Stimulated activated CD4-positive, alpha-beta T cell treated with anti-CD3 and anti-CD28 coated beads, Interleukin-2, amount 100 ng/mL, for 48 hours (primary cell): ENCODE measurements at regions not wholly inside any gene's neighbourhood (a gene's known extent, or its start where the extent isn't known, plus 50 kb on each side); places are given as distances from the start of the nearest gene placed in this dataset.

ENCODE experiments used
- DNase-seq, 2 donors: peaks; one replicate each; pipeline ENCODE4 v3.0.0-alpha.2; 2020

GRCh38 chr2:193776988-193777387 lies 1582.3 kb upstream of the TMEFF2 start:
- DNase-seq = no peak

- DNase-seq = no peak
These were observed 1579.4 kb upstream of the TMEFF2 start for GRCh38 chr2:193774166-193774565.

- no peak for DNase-seq
These were observed 1556.6 kb upstream of the TMEFF2 start for GRCh38 chr2:193751299-193751698.

GRCh38 chr2:193749485-193749884 lies 1554.8 kb upstream of the TMEFF2 start:
- DNase-seq = no peak

GRCh38 chr2:193743089-193743488 lies 1548.4 kb upstream of the TMEFF2 start:
- no peak for DNase-seq

GRCh38 chr2:193738892-193739291 lies 1544.2 kb upstream of the TMEFF2 start:
- no peak for DNase-seq

GRCh38 chr2:193712912-193713311 lies 1518.2 kb upstream of the TMEFF2 start:
- DNase-seq = no peak

GRCh38 chr2:193703411-193703810 lies 1508.7 kb upstream of the TMEFF2 start:
- no peak for DNase-seq

GRCh38 chr2:193701484-193701883 lies 1506.8 kb upstream of the TMEFF2 start:
- no peak for DNase-seq

- DNase-seq = no peak
These were observed 1500.6 kb upstream of the TMEFF2 start for GRCh38 chr2:193695367-193695766.

- DNase-seq = no peak
These were observed 1499.0 kb upstream of the TMEFF2 start for GRCh38 chr2:193693758-193694157.

GRCh38 chr2:193690572-193690971 lies 1495.8 kb upstream of the TMEFF2 start:
- no peak for DNase-seq

GRCh38 chr2:193687195-193687594 lies 1492.5 kb upstream of the TMEFF2 start:
- no peak for DNase-seq

- no peak for DNase-seq
These were observed 1485.1 kb upstream of the TMEFF2 start for GRCh38 chr2:193679847-193680246.

GRCh38 chr2:193670478-193670877 lies 1475.7 kb upstream of the TMEFF2 start:
- no peak for DNase-seq

GRCh38 chr2:193668557-193669323 lies 1474.0 kb upstream of the TMEFF2 start:
- DNase-seq = no peak

GRCh38 chr2:193627927-193628272 lies 1433.2 kb upstream of the TMEFF2 start:
- no peak for DNase-seq

GRCh38 chr2:193627187-193627926 lies 1432.6 kb upstream of the TMEFF2 start:
- no peak for DNase-seq

- DNase-seq = no peak
These were observed 1413.7 kb upstream of the TMEFF2 start for GRCh38 chr2:193608451-193608850.

GRCh38 chr2:193590831-193591230 lies 1396.1 kb upstream of the TMEFF2 start:
- no peak for DNase-seq

GRCh38 chr2:193584522-193584938 lies 1389.8 kb upstream of the TMEFF2 start:
- DNase-seq = no peak

- no peak for DNase-seq
These were observed 1389.1 kb upstream of the TMEFF2 start for GRCh38 chr2:193583638-193584400.

- DNase-seq = no peak
These were observed 1387.1 kb upstream of the TMEFF2 start for GRCh38 chr2:193581807-193582206.
